GM23338 (cell line): ENCODE measurements at regions not wholly inside any gene's neighbourhood (a gene's known extent, or its start where the extent isn't known, plus 50 kb on each side); places are given as distances from the start of the nearest gene placed in this dataset.

Experiments used
- ATAC-seq: fragments of 200-7000 bp; cut with Tn5 transposase; 3 replicates; pipeline ENCODE4 v1.9.1; 2020
- DNase-seq: peaks from one replicate; pipeline ENCODE4 v3.0.0-alpha.2; 2015; ENCODE audit warnings: low spot score
- H2AFZ ChIP-seq: fragments of 200-600 bp; sonication (generic); 2 replicates; pipeline ENCODE4 v1.8.0; 2016; ENCODE audit warnings: antibody characterized with exemption, mild to moderate bottlenecking, moderate library complexity
- H3F3A ChIP-seq: fragments of 200-600 bp; sonication (generic); replicated peaks from 2 replicates; pipeline ENCODE4 v1.8.0; 2017; ENCODE audit warnings: antibody characterized with exemption, mixed run types, low read depth
- H3K27ac ChIP-seq: fragments of 200-600 bp; sonication (generic); 2 replicates; pipeline ENCODE4 v1.6.1; 2016; ENCODE audit warnings: low read depth
- H3K27me3 ChIP-seq: fragments of 200-600 bp; sonication (generic); 2 replicates; pipeline ENCODE4 v1.8.0; 2016; ENCODE audit warnings: mild to moderate bottlenecking, mixed run types, moderate library complexity; ENCODE audit not compliant: insufficient read depth
- H3K36me3 ChIP-seq: fragments of 200-600 bp; sonication (generic); 2 replicates; pipeline ENCODE4 v1.8.0; 2016; ENCODE audit warnings: mild to moderate bottlenecking; ENCODE audit not compliant: insufficient read depth
- H3K4me1 ChIP-seq: fragments of 200-600 bp; sonication (generic); 2 replicates; pipeline ENCODE4 v1.8.0; 2016; ENCODE audit warnings: mild to moderate bottlenecking, moderate library complexity; ENCODE audit not compliant: insufficient read depth
- H3K4me2 ChIP-seq: fragments of 200-600 bp; sonication (generic); 2 replicates; pipeline ENCODE4 v1.7.1; 2017; ENCODE audit warnings: mixed run types
- H3K4me3 ChIP-seq: fragments of 200-600 bp; sonication (generic); 2 replicates; pipeline ENCODE4 v1.6.1; 2016; ENCODE audit warnings: mixed run types
- H3K79me2 ChIP-seq: fragments of 200-600 bp; sonication (generic); replicated peaks from 2 replicates; pipeline ENCODE4 v1.8.0; 2017; ENCODE audit warnings: mild to moderate bottlenecking; ENCODE audit not compliant: insufficient read depth
- H3K9me2 ChIP-seq: fragments of 200-600 bp; sonication (generic); 2 replicates; pipeline ENCODE4 v1.8.0; 2017; ENCODE audit not compliant: insufficient read depth
- H4K20me1 ChIP-seq: fragments of 200-600 bp; sonication (generic); replicated peaks from 2 replicates; pipeline ENCODE4 v1.8.0; 2017; ENCODE audit warnings: mild to moderate bottlenecking; ENCODE audit not compliant: insufficient read depth
- H3K27ac Mint-ChIP-seq: 2 replicates; pipeline ENCODE4 v1.8.0; 2020; ENCODE audit warnings: inconsistent platforms, mild to moderate bottlenecking, moderate library complexity, mixed read lengths
- H3K27me3 Mint-ChIP-seq: 3 replicates; pipeline ENCODE4 v1.8.0; 2022; ENCODE audit warnings: low read depth, mild to moderate bottlenecking, moderate library complexity, mixed read lengths, inconsistent platforms; ENCODE audit not compliant: insufficient read depth, poor library complexity
- H3K36me3 Mint-ChIP-seq: 3 replicates; pipeline ENCODE4 v1.8.0; 2021; ENCODE audit warnings: low read depth, mild to moderate bottlenecking, inconsistent platforms, moderate library complexity, mixed read lengths
- H3K4me1 Mint-ChIP-seq: 3 replicates; pipeline ENCODE4 v1.8.0; 2020; ENCODE audit warnings: mild to moderate bottlenecking, inconsistent platforms, mixed read lengths
- H3K4me3 Mint-ChIP-seq: 3 replicates; pipeline ENCODE4 v1.8.0; 2021; ENCODE audit warnings: moderate library complexity, mild to moderate bottlenecking, inconsistent platforms, mixed read lengths
- H3K9me3 Mint-ChIP-seq: 3 replicates; pipeline ENCODE4 v1.8.0; 2020; ENCODE audit warnings: moderate library complexity, mild to moderate bottlenecking, inconsistent platforms, mixed read lengths
- CREB1 ChIP-seq: fragments of 250-450 bp; sonication (Bioruptor Pico); IDR thresholded peaks from 2 replicates; pipeline ENCODE4 v1.5.0; 2020; ENCODE audit warnings: low read depth, mild to moderate bottlenecking, moderate library complexity
- ETS1 ChIP-seq: IDR thresholded peaks from 2 replicates; pipeline ENCODE4 v1.6.1; 2016; ENCODE audit warnings: antibody characterized with exemption
- EZH2 ChIP-seq: fragments of 200-600 bp; sonication (generic); IDR thresholded peaks from one replicate; pipeline ENCODE4 v1.8.0; 2017; ENCODE audit warnings: antibody characterized with exemption, mild to moderate bottlenecking, low read depth; ENCODE audit not compliant: unreplicated experiment
- EZH2phosphoT487 ChIP-seq: fragments of 200-600 bp; sonication (generic); IDR thresholded peaks from one replicate; pipeline ENCODE4 v1.8.1; 2018; ENCODE audit warnings: antibody characterized with exemption; ENCODE audit not compliant: unreplicated experiment
- JUNB ChIP-seq: IDR thresholded peaks from one replicate; pipeline ENCODE4 v1.6.1; 2016; ENCODE audit warnings: antibody characterized with exemption; ENCODE audit not compliant: unreplicated experiment
- NANOG ChIP-seq: IDR thresholded peaks from 2 replicates; pipeline ENCODE4 v1.6.1; 2016; ENCODE audit warnings: antibody characterized with exemption, borderline replicate concordance
- STAT1 ChIP-seq: IDR thresholded peaks from one replicate; pipeline ENCODE4 v1.6.1; 2016; ENCODE audit warnings: antibody characterized with exemption; ENCODE audit not compliant: unreplicated experiment
- ZNF114 ChIP-seq: fragments of 250-450 bp; sonication (Bioruptor Pico); IDR thresholded peaks from 2 replicates; pipeline ENCODE4 v1.5.0; 2020; ENCODE audit warnings: mild to moderate bottlenecking, moderate library complexity
- ZNF331 ChIP-seq: fragments of 250-450 bp; sonication (Bioruptor Pico); IDR thresholded peaks from 2 replicates; pipeline ENCODE4 v1.5.0; 2020; ENCODE audit warnings: low read depth, mild to moderate bottlenecking, moderate library complexity
- TF ChIP-seq, protein P1 (sequence below): IDR thresholded peaks from one replicate; pipeline ENCODE4 v1.6.1; 2018; ENCODE audit warnings: antibody characterized with exemption; ENCODE audit not compliant: unreplicated experiment
- TF ChIP-seq, protein P2 (sequence below), 2 experiments: fragments of 200-600 bp in 1 of 2; sonication (generic) in 1 of 2; conservative IDR thresholded peaks; 2 replicates each; pipeline versions ENCODE4 v1.5.1 to v1.6.1; 2016 to 2017; ENCODE audit warnings: antibody characterized with exemption in 2 of 2, low read depth in 2 of 2, mild to moderate bottlenecking in 2 of 2, moderate library complexity in 1 of 2

DNA sequence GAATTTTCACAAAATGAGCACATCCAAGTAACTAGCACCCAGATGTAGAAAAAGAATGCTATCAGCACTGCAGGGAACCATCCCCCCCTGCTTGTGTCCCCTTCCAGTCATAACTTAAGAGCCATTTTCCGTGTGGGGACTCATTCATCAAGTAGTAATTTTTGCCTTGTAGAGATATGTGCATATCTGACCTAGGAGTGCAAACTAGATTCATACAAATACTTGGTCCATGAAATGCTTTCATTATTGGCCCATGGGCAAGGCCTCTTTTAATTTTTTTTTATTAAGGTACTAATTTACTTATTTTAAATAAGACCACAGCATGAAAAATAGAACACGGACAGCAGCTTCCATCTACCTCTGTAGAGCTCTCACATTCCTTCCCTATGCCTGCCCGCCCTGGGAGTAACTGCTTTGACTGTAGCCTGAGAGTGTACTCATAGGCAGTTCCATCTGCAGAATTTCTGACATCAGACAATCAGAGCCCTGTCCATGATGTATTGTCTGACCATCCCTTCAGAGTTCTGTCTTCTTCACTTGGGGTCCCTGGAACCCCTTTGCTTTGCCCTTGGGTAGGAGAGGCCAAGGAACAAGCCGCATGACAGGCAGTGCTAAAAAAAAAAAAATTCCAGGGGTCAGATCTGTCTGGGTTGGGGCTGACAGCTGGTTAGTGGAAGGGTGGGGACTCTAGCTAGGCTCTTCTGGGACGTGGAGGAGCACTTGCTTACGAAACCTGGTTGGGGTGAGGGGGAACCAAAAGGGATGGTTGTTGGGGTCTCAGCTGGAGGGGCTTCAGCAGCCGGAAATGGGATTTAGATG lies 131.7 kb downstream of the C12orf75 start (continued):
- TF ChIP-seq, protein P1, sequence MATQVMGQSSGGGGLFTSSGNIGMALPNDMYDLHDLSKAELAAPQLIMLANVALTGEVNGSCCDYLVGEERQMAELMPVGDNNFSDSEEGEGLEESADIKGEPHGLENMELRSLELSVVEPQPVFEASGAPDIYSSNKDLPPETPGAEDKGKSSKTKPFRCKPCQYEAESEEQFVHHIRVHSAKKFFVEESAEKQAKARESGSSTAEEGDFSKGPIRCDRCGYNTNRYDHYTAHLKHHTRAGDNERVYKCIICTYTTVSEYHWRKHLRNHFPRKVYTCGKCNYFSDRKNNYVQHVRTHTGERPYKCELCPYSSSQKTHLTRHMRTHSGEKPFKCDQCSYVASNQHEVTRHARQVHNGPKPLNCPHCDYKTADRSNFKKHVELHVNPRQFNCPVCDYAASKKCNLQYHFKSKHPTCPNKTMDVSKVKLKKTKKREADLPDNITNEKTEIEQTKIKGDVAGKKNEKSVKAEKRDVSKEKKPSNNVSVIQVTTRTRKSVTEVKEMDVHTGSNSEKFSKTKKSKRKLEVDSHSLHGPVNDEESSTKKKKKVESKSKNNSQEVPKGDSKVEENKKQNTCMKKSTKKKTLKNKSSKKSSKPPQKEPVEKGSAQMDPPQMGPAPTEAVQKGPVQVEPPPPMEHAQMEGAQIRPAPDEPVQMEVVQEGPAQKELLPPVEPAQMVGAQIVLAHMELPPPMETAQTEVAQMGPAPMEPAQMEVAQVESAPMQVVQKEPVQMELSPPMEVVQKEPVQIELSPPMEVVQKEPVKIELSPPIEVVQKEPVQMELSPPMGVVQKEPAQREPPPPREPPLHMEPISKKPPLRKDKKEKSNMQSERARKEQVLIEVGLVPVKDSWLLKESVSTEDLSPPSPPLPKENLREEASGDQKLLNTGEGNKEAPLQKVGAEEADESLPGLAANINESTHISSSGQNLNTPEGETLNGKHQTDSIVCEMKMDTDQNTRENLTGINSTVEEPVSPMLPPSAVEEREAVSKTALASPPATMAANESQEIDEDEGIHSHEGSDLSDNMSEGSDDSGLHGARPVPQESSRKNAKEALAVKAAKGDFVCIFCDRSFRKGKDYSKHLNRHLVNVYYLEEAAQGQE, result no peak
- TF ChIP-seq CREB1, result no peak
- TF ChIP-seq, protein P2, sequence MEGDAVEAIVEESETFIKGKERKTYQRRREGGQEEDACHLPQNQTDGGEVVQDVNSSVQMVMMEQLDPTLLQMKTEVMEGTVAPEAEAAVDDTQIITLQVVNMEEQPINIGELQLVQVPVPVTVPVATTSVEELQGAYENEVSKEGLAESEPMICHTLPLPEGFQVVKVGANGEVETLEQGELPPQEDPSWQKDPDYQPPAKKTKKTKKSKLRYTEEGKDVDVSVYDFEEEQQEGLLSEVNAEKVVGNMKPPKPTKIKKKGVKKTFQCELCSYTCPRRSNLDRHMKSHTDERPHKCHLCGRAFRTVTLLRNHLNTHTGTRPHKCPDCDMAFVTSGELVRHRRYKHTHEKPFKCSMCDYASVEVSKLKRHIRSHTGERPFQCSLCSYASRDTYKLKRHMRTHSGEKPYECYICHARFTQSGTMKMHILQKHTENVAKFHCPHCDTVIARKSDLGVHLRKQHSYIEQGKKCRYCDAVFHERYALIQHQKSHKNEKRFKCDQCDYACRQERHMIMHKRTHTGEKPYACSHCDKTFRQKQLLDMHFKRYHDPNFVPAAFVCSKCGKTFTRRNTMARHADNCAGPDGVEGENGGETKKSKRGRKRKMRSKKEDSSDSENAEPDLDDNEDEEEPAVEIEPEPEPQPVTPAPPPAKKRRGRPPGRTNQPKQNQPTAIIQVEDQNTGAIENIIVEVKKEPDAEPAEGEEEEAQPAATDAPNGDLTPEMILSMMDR (conservative IDR thresholded peaks at IDR 0.05; ENCODE audit: low read depth in 2 of 2), result no peak
- no peak for TF ChIP-seq EZH2phosphoT487
- no peak for TF ChIP-seq ZNF114 (CRISPR knock-in tag)
- TF ChIP-seq NANOG, result no peak
- TF ChIP-seq EZH2, result no peak
- no peak for TF ChIP-seq ETS1
- TF ChIP-seq JUNB, result no peak
- no peak for TF ChIP-seq ZNF331

GRCh38 chr12:105462831-105463230 lies 132.3 kb downstream of the C12orf75 start:
- Mint-ChIP-seq H3K9me3 (no peaks in the 10 kb centered on the region), H3K36me3 (no peaks in the 10 kb centered on the region), H3K27me3 (peaks cover 2% of the 10 kb centered on the region), H3K27ac (no peak overlapping the region), H3K4me1 (peaks cover 20% of the 10 kb centered on the region), H3K4me3 (no peak overlapping the region)
- Histone ChIP-seq H3K79me2 (no peaks in the 10 kb centered on the region), H3K9me2 (peaks cover 9% of the 10 kb centered on the region; the same call in 1 of the 2 replicates), H3K27me3 (no peaks in the 10 kb centered on the region), H3K4me3 (no peak overlapping the region), H3K4me1 (no peaks in the 10 kb centered on the region; the same call in 1 of the 2 replicates), H2AFZ (0 out of 2 replicates have a peak overlapping the region, but pooled peaks have one; percentile 18), H3F3A (no peaks in the 10 kb centered on the region), H3K27ac (no peak overlapping the region), H3K4me2 (no peak overlapping the region), H3K36me3 (no peaks in the 10 kb centered on the region), H4K20me1 (no peaks in the 10 kb centered on the region)
- ATAC-seq, result no peak
- DNase-seq, result no peak
- no peak for TF ChIP-seq JUNB
- no peak for TF ChIP-seq CREB1
- TF ChIP-seq ETS1, result no peak
- no peak for TF ChIP-seq STAT1
- no peak for TF ChIP-seq ZNF114 (CRISPR knock-in tag)
